ENCODE measurements at regions not wholly inside any gene's neighbourhood (a gene's known extent, or its start where the extent isn't known, plus 50 kb on each side); places are given as distances from the start of the nearest gene placed in this dataset.

- no peak for DNase-seq (ENCODE audit: low read depth in 1 of 2, low spot score in 1 of 2)
Measured at GRCh38 chr3:106168962-106169750, 300.3 kb upstream of the CBLB start.

GRCh38 chr3:106170636-106171035, 301.8 kb upstream of the CBLB start:
- DNase-seq (ENCODE audit: low read depth in 1 of 2, low spot score in 1 of 2), result no peak

- no peak for DNase-seq (ENCODE audit: low read depth in 1 of 2, low spot score in 1 of 2)
Measured at GRCh38 chr3:106172101-106172500, 303.3 kb upstream of the CBLB start.

GRCh38 chr3:106172780-106173179, 304.0 kb upstream of the CBLB start:
- no peak for DNase-seq (ENCODE audit: low read depth in 1 of 2, low spot score in 1 of 2)

- DNase-seq (ENCODE audit: low read depth in 1 of 2, low spot score in 1 of 2), result no peak
Measured at GRCh38 chr3:106175276-106175675, 306.5 kb upstream of the CBLB start.

- peak in 1 of 2 donors; percentile 7 for DNase-seq (ENCODE audit: low read depth in 1 of 2, low spot score in 1 of 2)
Measured at GRCh38 chr3:106176734-106177133, 307.9 kb upstream of the CBLB start.

- no peak for DNase-seq (ENCODE audit: low read depth in 1 of 2, low spot score in 1 of 2)
Measured at GRCh38 chr3:106182950-106183511, 314.2 kb upstream of the CBLB start.

- no peak for DNase-seq (ENCODE audit: low read depth in 1 of 2, low spot score in 1 of 2)
Measured at GRCh38 chr3:106183762-106184391, 315.1 kb upstream of the CBLB start.

GRCh38 chr3:106184540-106185457, 316.0 kb upstream of the CBLB start:
- no peak for DNase-seq (ENCODE audit: low read depth in 1 of 2, low spot score in 1 of 2)

GRCh38 chr3:106185949-106186348, 317.1 kb upstream of the CBLB start:
- DNase-seq (ENCODE audit: low read depth in 1 of 2, low spot score in 1 of 2), result no peak

- no peak for DNase-seq (ENCODE audit: low read depth in 1 of 2, low spot score in 1 of 2)
Measured at GRCh38 chr3:106190296-106190695, 321.5 kb upstream of the CBLB start.

GRCh38 chr3:106191211-106191610, 322.4 kb upstream of the CBLB start:
- DNase-seq (ENCODE audit: low read depth in 1 of 2, low spot score in 1 of 2), result no peak

GRCh38 chr3:106191913-106192312, 323.1 kb upstream of the CBLB start:
- DNase-seq (ENCODE audit: low read depth in 1 of 2, low spot score in 1 of 2), result no peak

- DNase-seq (ENCODE audit: low read depth in 1 of 2, low spot score in 1 of 2), result no peak
Measured at GRCh38 chr3:106193876-106194275, 325.1 kb upstream of the CBLB start.

- no peak for DNase-seq (ENCODE audit: low read depth in 1 of 2, low spot score in 1 of 2)
Measured at GRCh38 chr3:106194726-106195125, 325.9 kb upstream of the CBLB start.

GRCh38 chr3:106197532-106198194, 328.9 kb upstream of the CBLB start:
- no peak for DNase-seq (ENCODE audit: low read depth in 1 of 2, low spot score in 1 of 2)

- no peak for DNase-seq (ENCODE audit: low read depth in 1 of 2, low spot score in 1 of 2)
Measured at GRCh38 chr3:106204160-106204868, 335.5 kb upstream of the CBLB start.

- DNase-seq (ENCODE audit: low read depth in 1 of 2, low spot score in 1 of 2), result no peak
Measured at GRCh38 chr3:106206146-106206545, 337.3 kb upstream of the CBLB start.

- DNase-seq (ENCODE audit: low read depth in 1 of 2, low spot score in 1 of 2), result no peak
Measured at GRCh38 chr3:106206613-106207012, 337.8 kb upstream of the CBLB start.

- no peak for DNase-seq (ENCODE audit: low read depth in 1 of 2, low spot score in 1 of 2)
Measured at GRCh38 chr3:106208251-106208650, 339.4 kb upstream of the CBLB start.
